ENCODE measurements at regions not wholly inside any gene's neighbourhood (a gene's known extent, or its start where the extent isn't known, plus 50 kb on each side); places are given as distances from the start of the nearest gene placed in this dataset.

- Histone ChIP-seq H3K27me3 (ENCODE audit: control insufficient read depth in 1 of 2, insufficient read depth in 2 of 2, low read length in 2 of 2) (peaks cover 1 to 25% of the 10 kb centered on the region in 2 experiments; a peak in 4 of 5 replicates), H3K4me1 (ENCODE audit: insufficient read depth, low read length) (no peaks in the 10 kb centered on the region), H4K20me1 (ENCODE audit: insufficient read depth, low read length) (no peaks in the 10 kb centered on the region), H3K27ac (ENCODE audit: extremely low read length, insufficient read depth, low read length) (no peak overlapping the region), H2AFZ (ENCODE audit: low read length) (no peak overlapping the region), H3K4me3 (replicated peaks in 1 of 3; ENCODE audit: insufficient read depth in 1 of 3, low read depth in 2 of 3, low read length in 3 of 3) (no peak overlapping the region), H3K36me3 (replicated peaks in 1 of 2; ENCODE audit: control insufficient read depth in 1 of 2, insufficient read depth in 2 of 2, low read length in 2 of 2) (no peaks in the 10 kb centered on the region), H3K4me2 (ENCODE audit: low read depth, low read length) (no peak overlapping the region), H3K9ac (ENCODE audit: insufficient read depth, low read depth, low read length) (no peak overlapping the region), H3K9me3 (ENCODE audit: low read length) (no peaks in the 10 kb centered on the region), H3K79me2 (ENCODE audit: insufficient read depth, low read length) (no peaks in the 10 kb centered on the region)
- BruUV-seq (replicated peaks): no TSS peak
- no peak; the same call in 2 of the 3 replicates for ATAC-seq
- ChIA-PET POLR2A (no interaction called here), CTCF (ENCODE audit: low intra/inter-chr PET ratio, low total read pairs) (no interaction called here)
- DNase-seq (ENCODE audit: low spot score): no peak
- FAIRE-seq: no peak
- 46% methylated on average over 6 of the region's 6 CpGs for WGBS (ENCODE audit: low lambda C conversion rate)
- TF ChIP-seq AKNA (CRISPR knock-in tag; IDR thresholded peaks at IDR 0.05; ENCODE audit: borderline replicate concordance) (no peak), SMARCC2 (IDR thresholded peaks at IDR 0.05) (no peak), KLF9 (CRISPR knock-in tag; IDR thresholded peaks at IDR 0.05; ENCODE audit: low read depth) (no peak), SKIL (CRISPR knock-in tag; IDR thresholded peaks at IDR 0.05; ENCODE audit: borderline replicate concordance) (no peak), ZBTB34 (CRISPR knock-in tag; IDR thresholded peaks at IDR 0.05) (no peak), FLYWCH1 (CRISPR knock-in tag; IDR thresholded peaks at IDR 0.05) (no peak), TFDP2 (CRISPR knock-in tag; IDR thresholded peaks at IDR 0.05) (no peak), POGZ (CRISPR knock-in tag; IDR thresholded peaks at IDR 0.05) (no peak), ZNF275 (CRISPR knock-in tag; IDR thresholded peaks at IDR 0.05; ENCODE audit: borderline replicate concordance) (no peak), NFKBIZ (CRISPR knock-in tag; IDR thresholded peaks at IDR 0.05) (no peak), ZNF567 (CRISPR knock-in tag; IDR thresholded peaks at IDR 0.05; ENCODE audit: borderline replicate concordance) (no peak), MZF1 (CRISPR knock-in tag; IDR thresholded peaks at IDR 0.05; ENCODE audit: borderline replicate concordance) (no peak)
- intact Hi-C loops (cut with micrococcal nuclease; ENCODE audit: unreplicated experiment) (no loop called here), in situ Hi-C loops (cut with HindIII; ENCODE audit: extremely low pct_ligation_motif_present, low pct_unique_long_range_greater_than_20kb) (loop anchor here (10.0 kb wide), 1 partner anchor 354 kb away; no protein-coding TSS in a partner anchor)
Observed at GRCh38 chr6:56350628-56351260, 103.4 kb upstream of the COL21A1 start.

Measured in HepG2 (cell line).